SK-N-SH (cell line): ENCODE measurements at regions not wholly inside any gene's neighbourhood (a gene's known extent, or its start where the extent isn't known, plus 50 kb on each side); places are given as distances from the start of the nearest gene placed in this dataset.

ENCODE experiments used
- CTCF ChIA-PET: fragments of 300-600, 350-600 bp; formaldehyde crosslinking; extraction: SDS; loops from one replicate; lab custom pipeline; 2021; lab: Yijun Ruan, JAX
- POLR2A ChIA-PET: fragments of 350-600 bp; sonication (Branson Sonifier 250); formaldehyde crosslinking; extraction: SDS; loops from one replicate; lab custom pipeline; 2020; ENCODE audit warnings: antibody characterized with exemption, inconsistent platforms; lab: Yijun Ruan, JAX
- DNase-seq: peaks from one replicate; pipeline ENCODE4 v3.0.0; 2012
- H2AFZ ChIP-seq: fragments of 200-600 bp; sonication (generic); 2 replicates; pipeline ENCODE4 v1.8.1; 2016; ENCODE audit warnings: antibody characterized with exemption, mild to moderate bottlenecking, low read depth
- H3F3A ChIP-seq: fragments of 200-600 bp; sonication (generic); replicated peaks from 2 replicates; pipeline ENCODE3; 2016; ENCODE audit warnings: antibody characterized with exemption, mild to moderate bottlenecking; ENCODE audit not compliant: insufficient read depth
- H3K27ac ChIP-seq, 2 experiments: fragments of 200-500 bp in 1 of 2; fragments of 200-600 bp in 1 of 2; sonication (Bioruptor generic) in 1 of 2; sonication (generic), shearing (Covaris generic) in 1 of 2; 2 replicates each; pipeline versions ENCODE4 v1.5.1 to v1.6.1; 2014 to 2016; ENCODE audit warnings: low read depth in 2 of 2, inconsistent platforms in 1 of 2, low read length in 1 of 2, mild to moderate bottlenecking in 1 of 2, mixed read lengths in 1 of 2
- H3K27me3 ChIP-seq: fragments of 200-600 bp; sonication (generic), shearing (Covaris generic); 2 replicates; pipeline ENCODE4 v1.6.1; 2016; ENCODE audit warnings: mixed run types; ENCODE audit not compliant: insufficient read depth
- H3K36me3 ChIP-seq, 2 experiments: fragments of 200-500 bp in 1 of 2; fragments of 200-600 bp in 1 of 2; sonication (Bioruptor generic) in 1 of 2; sonication (generic) in 1 of 2; replicated peaks in 1 of 2; 2 replicates each; pipeline versions ENCODE3 to v1.5.1; 2014 to 2016; ENCODE audit warnings: low read length in 1 of 2, mild to moderate bottlenecking in 1 of 2; ENCODE audit not compliant: insufficient read depth in 2 of 2, control insufficient read depth in 1 of 2
- H3K4me1 ChIP-seq, 2 experiments: fragments of 200-500 bp in 1 of 2; fragments of 200-600 bp in 1 of 2; sonication (Bioruptor generic) in 1 of 2; sonication (generic), shearing (Covaris generic) in 1 of 2; 2 replicates each; pipeline versions ENCODE4 v1.5.1 to v1.6.1; 2014 to 2016; ENCODE audit warnings: low read depth in 1 of 2, low read length in 1 of 2, mixed run types in 1 of 2; ENCODE audit not compliant: insufficient read depth in 2 of 2, control insufficient read depth in 1 of 2
- H3K4me2 ChIP-seq: fragments of 200-600 bp; sonication (generic), shearing (Covaris generic); 2 replicates; pipeline ENCODE4 v1.6.1; 2017; ENCODE audit warnings: mixed run types
- H3K4me3 ChIP-seq, 2 experiments: fragments of 200-500 bp in 1 of 2; fragments of 200-600 bp in 1 of 2; sonication (Bioruptor generic) in 1 of 2; sonication (generic), shearing (Covaris generic) in 1 of 2; 2 replicates each; pipeline versions ENCODE4 v1.5.1 to v1.8.1; 2014 to 2016; ENCODE audit warnings: low read depth in 2 of 2, inconsistent platforms in 1 of 2, low read length in 1 of 2, mild to moderate bottlenecking in 1 of 2, mixed read lengths in 1 of 2, moderate library complexity in 1 of 2
- H3K79me2 ChIP-seq: fragments of 200-600 bp; sonication (generic); 2 replicates; pipeline ENCODE4 v1.8.1; 2017; ENCODE audit warnings: mild to moderate bottlenecking; ENCODE audit not compliant: insufficient read depth
- H3K9ac ChIP-seq: fragments of 200-600 bp; sonication (generic); 2 replicates; pipeline ENCODE4 v1.6.1; 2017; ENCODE audit warnings: mixed run types
- H3K9me2 ChIP-seq: fragments of 200-600 bp; sonication (generic); 2 replicates; pipeline ENCODE4 v1.6.1; 2017; ENCODE audit warnings: mixed run types
- H3K9me3 ChIP-seq: fragments of 200-600 bp; sonication (generic); 2 replicates; pipeline ENCODE4 v1.6.1; 2017; ENCODE audit warnings: mixed run types, mild to moderate bottlenecking, moderate library complexity
- H4K20me1 ChIP-seq: fragments of 200-600 bp; sonication (generic); 2 replicates; pipeline ENCODE4 v1.6.1; 2017; ENCODE audit warnings: mild to moderate bottlenecking, mixed run types; ENCODE audit not compliant: insufficient read depth
- EP300 ChIP-seq, 2 experiments: IDR thresholded peaks; 2 replicates each; pipeline versions ENCODE4 v1.4.0 to v1.6.1; 2012; ENCODE audit warnings: borderline replicate concordance in 1 of 2, low read depth in 1 of 2, low read length in 1 of 2
- EZH2phosphoT487 ChIP-seq: fragments of 200-600 bp; sonication (generic); IDR thresholded peaks from 2 replicates; pipeline ENCODE4 v1.6.1; 2017; ENCODE audit warnings: low read depth, mixed run types, mild to moderate bottlenecking, antibody characterized with exemption, moderate library complexity, borderline replicate concordance
- FOSL2 ChIP-seq: IDR thresholded peaks from 2 replicates; pipeline ENCODE4 v1.4.0; 2012; ENCODE audit warnings: low read depth, mild to moderate bottlenecking, moderate library complexity, borderline replicate concordance
- FOXM1 ChIP-seq: IDR thresholded peaks from 2 replicates; pipeline ENCODE4 v1.4.0; 2012; ENCODE audit warnings: low read depth, mild to moderate bottlenecking
- GABPA ChIP-seq: IDR thresholded peaks from 2 replicates; pipeline ENCODE4 v1.4.0; 2012; ENCODE audit warnings: low read depth, mild to moderate bottlenecking
- MEF2A ChIP-seq: IDR thresholded peaks from 2 replicates; pipeline ENCODE4 v1.4.0; 2012; ENCODE audit warnings: low read depth, borderline replicate concordance
- MXI1 ChIP-seq: IDR thresholded peaks from 2 replicates; pipeline ENCODE4 v1.6.1; 2012; ENCODE audit warnings: mild to moderate bottlenecking, low read depth, low read length, improper control_type of control experiment
- NFIC ChIP-seq: IDR thresholded peaks from 2 replicates; pipeline ENCODE4 v1.4.0; 2012; ENCODE audit warnings: borderline replicate concordance
- RCOR1 ChIP-seq: fragments of 150-350 bp; IDR thresholded peaks from 2 replicates; pipeline ENCODE4 v1.6.1; 2017; ENCODE audit warnings: antibody characterized with exemption, low read length
- REST ChIP-seq: IDR thresholded peaks from 2 replicates; pipeline ENCODE4 v1.6.1; 2012; ENCODE audit warnings: mild to moderate bottlenecking, low read depth, low read length, moderate library complexity
- RFX5 ChIP-seq: IDR thresholded peaks from 2 replicates; pipeline ENCODE4 v1.6.1; 2012; ENCODE audit warnings: mild to moderate bottlenecking, improper control_type of control experiment, low read length
- RXRA ChIP-seq: IDR thresholded peaks from 2 replicates; pipeline ENCODE4 v1.4.0; 2012; ENCODE audit warnings: low read depth, mild to moderate bottlenecking, borderline replicate concordance
- SMC3 ChIP-seq: IDR thresholded peaks from 2 replicates; pipeline ENCODE4 v1.6.1; 2012; ENCODE audit warnings: low read depth, low read length, improper control_type of control experiment
- TCF12 ChIP-seq: IDR thresholded peaks from 2 replicates; pipeline ENCODE4 v1.4.0; 2012
- TEAD4 ChIP-seq: IDR thresholded peaks from 2 replicates; pipeline ENCODE4 v1.4.0; 2012; ENCODE audit warnings: mild to moderate bottlenecking, borderline replicate concordance; ENCODE audit not compliant: insufficient read depth
- USF2 ChIP-seq: fragments of 150-350 bp; IDR thresholded peaks from 2 replicates; pipeline ENCODE4 v1.6.1; 2017; ENCODE audit warnings: antibody characterized with exemption, low read length, low read depth, borderline replicate concordance
- YY1 ChIP-seq: IDR thresholded peaks from 2 replicates; pipeline ENCODE4 v1.4.0; 2012; ENCODE audit warnings: low read depth, mild to moderate bottlenecking
- ZBTB33 ChIP-seq: IDR thresholded peaks from 2 replicates; pipeline ENCODE4 v1.4.0; 2012; ENCODE audit warnings: low read depth, borderline replicate concordance
- WGBS: methylation state at CpG from one replicate; pipeline ENCODE4 v1.1.6; 2017; ENCODE audit warnings: low lambda C conversion rate; 5-methylcytosine and 5-hydroxymethylcytosine counted together

- Histone ChIP-seq H3K27ac (no peak overlapping the region), H3K9me2 (no peaks in the 10 kb centered on the region)
- TF ChIP-seq MXI1, result no peak
- TF ChIP-seq SMC3, result no peak
- no peak for TF ChIP-seq FOXM1
- no peak for TF ChIP-seq RXRA
- no peak for TF ChIP-seq RCOR1
- no peak for TF ChIP-seq RFX5
- no peak for TF ChIP-seq NFIC
- no peak for TF ChIP-seq FOSL2
- TF ChIP-seq EP300 (IDR thresholded peaks at IDR 0.05; ENCODE audit: borderline replicate concordance in 1 of 2, low read depth in 1 of 2, low read length in 1 of 2), result no peak
- no peak for TF ChIP-seq YY1
- TF ChIP-seq GABPA, result no peak
- TF ChIP-seq EZH2phosphoT487, result no peak
- no peak for TF ChIP-seq USF2
- TF ChIP-seq ZBTB33, result no peak
- no peak for TF ChIP-seq TEAD4
- TF ChIP-seq TCF12, result no peak
- TF ChIP-seq MEF2A, result no peak
- TF ChIP-seq REST, result no peak
- TF ChIP-seq, all 33 proteins: peak for 0
- no peaks in the 10 kb centered on the region for H3K4me1 ChIP-seq
- DNase-seq, result no peak
- no peak overlapping the region for H3K4me3 ChIP-seq
- H3K4me2 ChIP-seq, result no peak overlapping the region
- 41% methylated on average over 14 of the region's 21 CpGs for WGBS
- H3K9me3 ChIP-seq, result no peaks in the 10 kb centered on the region
- no peaks in the 10 kb centered on the region for H3K79me2 ChIP-seq
- peaks cover 6% of the 10 kb centered on the region; the same call in 1 of the 2 replicates for H3K27me3 ChIP-seq
- no peaks in the 10 kb centered on the region for H3K36me3 ChIP-seq
- POLR2A ChIA-PET, result no interaction called here
- no peaks in the 10 kb centered on the region for H4K20me1 ChIP-seq
- CTCF ChIA-PET, result no interaction called here
- H3F3A ChIP-seq, result no peaks in the 10 kb centered on the region
- no peak overlapping the region for H2AFZ ChIP-seq
- no peak overlapping the region for H3K9ac ChIP-seq
Observed at GRCh38 chr22:47367993-47368945, 605.8 kb downstream of the TBC1D22A start.
